ENCODE measurements at regions not wholly inside any gene's neighbourhood (a gene's known extent, or its start where the extent isn't known, plus 50 kb on each side); places are given as distances from the start of the nearest gene placed in this dataset.

- TF ChIP-seq CTCF (IDR thresholded peaks at IDR 0.05; ENCODE audit: unreplicated experiment) = no peak
- Mint-ChIP-seq H3K4me1 (ENCODE audit: low read depth) (peaks cover 2% of the 10 kb centered on the region), H3K9me3 (ENCODE audit: low read depth) (peaks cover 3% of the 10 kb centered on the region), H3K27me3 (peaks cover 10% of the 10 kb centered on the region), H3K4me3 (ENCODE audit: low read depth) (no peak overlapping the region), H3K36me3 (ENCODE audit: insufficient read depth) (no peaks in the 10 kb centered on the region), H3K27ac (no peak overlapping the region)
- DNase-seq (ENCODE audit: low spot score, unreplicated experiment) = no peak
Observed at GRCh38 chr3:59558906-59559720, 509.3 kb upstream of the CFAP20DC start.

GRCh38 chr3:59555593-59556315 is 505.9 kb upstream of the CFAP20DC start:
- peaks cover under 1% of the 10 kb centered on the region for H3K27me3 Mint-ChIP-seq
- no peak overlapping the region for H3K27ac Mint-ChIP-seq
- no peak for DNase-seq (ENCODE audit: low spot score, unreplicated experiment)
- no peak overlapping the region for H3K4me3 Mint-ChIP-seq (ENCODE audit: low read depth)
- H3K36me3 Mint-ChIP-seq (ENCODE audit: insufficient read depth) = no peaks in the 10 kb centered on the region
- no peak for TF ChIP-seq CTCF (IDR thresholded peaks at IDR 0.05; ENCODE audit: unreplicated experiment)
- H3K9me3 Mint-ChIP-seq (ENCODE audit: low read depth) = no peaks in the 10 kb centered on the region
- H3K4me1 Mint-ChIP-seq (ENCODE audit: low read depth) = peaks cover 7% of the 10 kb centered on the region

- H3K27ac Mint-ChIP-seq = no peak overlapping the region
- H3K27me3 Mint-ChIP-seq = no peaks in the 10 kb centered on the region
- no peaks in the 10 kb centered on the region for H3K36me3 Mint-ChIP-seq (ENCODE audit: insufficient read depth)
- H3K4me3 Mint-ChIP-seq (ENCODE audit: low read depth) = no peak overlapping the region
- peaks cover 10% of the 10 kb centered on the region for H3K4me1 Mint-ChIP-seq (ENCODE audit: low read depth)
- TF ChIP-seq CTCF (IDR thresholded peaks at IDR 0.05; ENCODE audit: unreplicated experiment) = no peak
- no peak for DNase-seq (ENCODE audit: low spot score, unreplicated experiment)
- no peaks in the 10 kb centered on the region for H3K9me3 Mint-ChIP-seq (ENCODE audit: low read depth)
Observed at GRCh38 chr3:59553076-59553475, 503.3 kb upstream of the CFAP20DC start.

GRCh38 chr3:59551834-59552233 is 502.0 kb upstream of the CFAP20DC start:
- no peaks in the 10 kb centered on the region for H3K9me3 Mint-ChIP-seq (ENCODE audit: low read depth)
- no peak for DNase-seq (ENCODE audit: low spot score, unreplicated experiment)

More at GRCh38 chr3:59551834-59552233, 502.0 kb upstream of the CFAP20DC start:
- Mint-ChIP-seq H3K27ac (no peak overlapping the region), H3K4me3 (ENCODE audit: low read depth) (no peak overlapping the region), H3K27me3 (no peaks in the 10 kb centered on the region), H3K36me3 (ENCODE audit: insufficient read depth) (no peaks in the 10 kb centered on the region), H3K4me1 (ENCODE audit: low read depth) (peaks cover 10% of the 10 kb centered on the region)
- no peak for TF ChIP-seq CTCF (IDR thresholded peaks at IDR 0.05; ENCODE audit: unreplicated experiment)

Data from progenitor cell of endocrine pancreas (in vitro differentiated cells).